Upper lobe of right lung (tissue), 1 donor: ENCODE measurements at regions not wholly inside any gene's neighbourhood (a gene's known extent, or its start where the extent isn't known, plus 50 kb on each side); places are given as distances from the start of the nearest gene placed in this dataset.
A peak's percentile ranks its signal among the peaks of the same experiment; 100 is the strongest.

Experiments
- ATAC-seq: fragments of 200-7000 bp; cut with Tn5 transposase; one replicate; pipeline ENCODE4 v1.9.1; 2020; ENCODE audit warnings: mild to moderate bottlenecking, moderate library complexity
- DNase-seq: peaks from one replicate; pipeline ENCODE4 v3.0.0-alpha.2; 2020
- H3K27ac ChIP-seq: fragments of 200-600 bp; one replicate; pipeline ENCODE4 v1.8.0; 2022
- H3K27me3 ChIP-seq: fragments of 200-600 bp; one replicate; pipeline ENCODE4 v1.8.0; 2022; ENCODE audit warnings: mild to moderate bottlenecking
- H3K36me3 ChIP-seq: fragments of 200-600 bp; one replicate; pipeline ENCODE4 v1.8.0; 2022
- H3K4me1 ChIP-seq: fragments of 200-600 bp; one replicate; pipeline ENCODE4 v1.8.0; 2022
- H3K4me3 ChIP-seq: fragments of 200-600 bp; one replicate; pipeline ENCODE4 v1.8.0; 2022; ENCODE audit warnings: mild to moderate bottlenecking
- H3K9me3 ChIP-seq: fragments of 200-600 bp; one replicate; pipeline ENCODE4 v1.8.0; 2022
- intact Hi-C: fragments of 100-400 bp; cut with DNase I; formaldehyde crosslinking; loops from one replicate; pipeline ENCODE4 v1.11.0; 2022
- TF ChIP-seq, protein P1 (sequence below): fragments of 200-600 bp; IDR thresholded peaks from one replicate; pipeline ENCODE4 v1.8.0; 2022; ENCODE audit warnings: antibody characterized with exemption
- donor health status: DM: no; HTN: yes; CAD: no; lungs with severe emphysema.

DNA sequence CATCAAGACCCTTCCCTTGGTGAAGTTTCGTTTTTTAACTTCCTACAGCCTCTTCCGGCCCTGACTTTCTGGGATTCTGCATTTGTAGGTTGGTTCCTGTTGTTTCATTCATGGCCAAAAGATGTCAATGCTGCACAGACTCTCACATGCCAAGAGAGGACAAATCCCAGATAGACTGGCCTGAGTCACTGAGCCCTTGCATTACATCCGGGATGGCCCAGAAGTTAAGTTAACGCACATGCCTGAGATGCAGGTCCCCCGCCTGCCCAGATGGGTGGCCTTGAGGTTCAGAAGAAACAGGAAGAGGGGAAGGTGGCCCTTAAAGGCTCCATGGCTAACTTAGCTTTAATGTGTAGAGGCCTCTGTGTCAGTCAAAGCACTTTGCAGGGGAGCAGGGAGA is 51.6 kb upstream of the SRGAP3 start:
- H3K36me3 ChIP-seq = no peaks in the 10 kb centered on the region
- H3K4me1 ChIP-seq = peaks cover 5% of the 10 kb centered on the region
- H3K27me3 ChIP-seq = no peaks in the 10 kb centered on the region
- no peak overlapping the region for H3K4me3 ChIP-seq
- DNase-seq (no peak), ATAC-seq (no peak)
- TF ChIP-seq, protein P1, sequence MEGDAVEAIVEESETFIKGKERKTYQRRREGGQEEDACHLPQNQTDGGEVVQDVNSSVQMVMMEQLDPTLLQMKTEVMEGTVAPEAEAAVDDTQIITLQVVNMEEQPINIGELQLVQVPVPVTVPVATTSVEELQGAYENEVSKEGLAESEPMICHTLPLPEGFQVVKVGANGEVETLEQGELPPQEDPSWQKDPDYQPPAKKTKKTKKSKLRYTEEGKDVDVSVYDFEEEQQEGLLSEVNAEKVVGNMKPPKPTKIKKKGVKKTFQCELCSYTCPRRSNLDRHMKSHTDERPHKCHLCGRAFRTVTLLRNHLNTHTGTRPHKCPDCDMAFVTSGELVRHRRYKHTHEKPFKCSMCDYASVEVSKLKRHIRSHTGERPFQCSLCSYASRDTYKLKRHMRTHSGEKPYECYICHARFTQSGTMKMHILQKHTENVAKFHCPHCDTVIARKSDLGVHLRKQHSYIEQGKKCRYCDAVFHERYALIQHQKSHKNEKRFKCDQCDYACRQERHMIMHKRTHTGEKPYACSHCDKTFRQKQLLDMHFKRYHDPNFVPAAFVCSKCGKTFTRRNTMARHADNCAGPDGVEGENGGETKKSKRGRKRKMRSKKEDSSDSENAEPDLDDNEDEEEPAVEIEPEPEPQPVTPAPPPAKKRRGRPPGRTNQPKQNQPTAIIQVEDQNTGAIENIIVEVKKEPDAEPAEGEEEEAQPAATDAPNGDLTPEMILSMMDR = no peak
- intact Hi-C loops = loop anchor here (5.0 kb wide), 2 partner anchors 314 to 329 kb away; no protein-coding TSS in a partner anchor
- no peak overlapping the region for H3K27ac ChIP-seq
- no peaks in the 10 kb centered on the region for H3K9me3 ChIP-seq

DNA sequence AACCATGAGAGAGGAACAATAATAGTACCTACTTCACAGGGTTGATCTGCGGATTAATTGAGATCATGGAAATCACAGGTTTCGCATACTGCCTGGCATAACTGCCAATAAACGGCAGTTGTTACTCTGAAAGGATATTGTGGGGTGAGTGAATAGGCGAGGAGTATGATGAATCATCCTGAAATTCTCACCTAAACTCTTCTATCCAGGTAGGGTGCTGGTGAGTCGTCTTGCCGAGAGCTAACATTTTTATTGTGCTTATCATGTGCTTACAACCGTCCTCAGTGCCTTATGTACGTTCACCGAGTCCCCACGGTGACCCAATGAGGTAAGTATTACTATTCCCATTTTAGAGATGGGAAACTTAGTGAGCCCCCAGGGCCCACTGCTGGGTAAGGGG is 52.4 kb upstream of the SRGAP3 start:
- Histone ChIP-seq H3K4me1 (peaks cover 5% of the 10 kb centered on the region), H3K9me3 (no peaks in the 10 kb centered on the region), H3K4me3 (no peak overlapping the region), H3K27ac (no peak overlapping the region), H3K36me3 (no peaks in the 10 kb centered on the region), H3K27me3 (no peaks in the 10 kb centered on the region)
- intact Hi-C loops = loop anchor here (5.0 kb wide), 2 partner anchors 314 to 329 kb away; no protein-coding TSS in a partner anchor
- ATAC-seq (no peak), DNase-seq (no peak)
- TF ChIP-seq, protein P1 = no peak

DNA sequence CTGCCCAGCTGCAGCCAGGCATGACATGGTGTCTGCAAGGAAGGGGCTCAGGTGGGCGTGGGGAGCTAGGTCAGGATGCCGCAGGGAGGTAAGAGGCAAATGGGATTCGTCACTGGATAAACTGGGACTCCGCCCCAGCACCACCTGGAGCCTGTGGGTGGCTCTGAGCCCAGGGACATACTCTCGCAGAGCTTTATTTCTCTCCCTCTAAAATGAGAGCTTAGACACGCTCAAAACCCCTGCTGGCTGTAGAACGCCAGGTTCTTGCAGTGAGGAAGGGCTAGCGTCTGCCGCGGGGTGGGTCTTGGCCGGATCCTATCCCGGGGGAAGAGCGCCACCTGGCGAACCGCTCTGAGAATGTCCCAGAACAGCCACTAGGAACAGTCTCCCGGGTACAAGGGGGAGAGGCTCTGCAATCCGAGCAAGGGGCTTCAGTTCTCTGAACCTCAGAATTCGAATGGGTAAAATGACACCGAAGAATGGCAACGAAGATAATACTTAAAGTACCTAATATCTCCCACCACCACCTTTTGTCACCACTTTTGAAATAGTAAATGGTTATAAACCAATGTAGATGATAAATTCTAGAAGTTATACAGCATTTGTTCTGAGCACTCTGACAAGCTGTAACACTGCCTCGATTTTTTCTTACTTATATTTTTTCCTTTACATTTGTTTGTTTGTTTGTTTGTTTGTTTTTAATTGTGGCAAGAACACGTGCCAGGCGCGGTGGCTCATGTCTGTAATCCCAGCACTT is 53.2 kb upstream of the SRGAP3 start:
- intact Hi-C loops = loop anchor here (5.0 kb wide), 2 partner anchors 315 to 330 kb away; no protein-coding TSS in a partner anchor
- peak overlapping the region; percentile 27 for H3K4me3 ChIP-seq
- ATAC-seq (peak; percentile 98), DNase-seq (peak; percentile 87)
- H3K27me3 ChIP-seq = no peaks in the 10 kb centered on the region
- no peak overlapping the region for H3K27ac ChIP-seq
- H3K9me3 ChIP-seq = no peaks in the 10 kb centered on the region
- TF ChIP-seq, protein P1 = peak; percentile 89
- H3K36me3 ChIP-seq = no peaks in the 10 kb centered on the region
- H3K4me1 ChIP-seq = peaks cover 5% of the 10 kb centered on the region

DNA sequence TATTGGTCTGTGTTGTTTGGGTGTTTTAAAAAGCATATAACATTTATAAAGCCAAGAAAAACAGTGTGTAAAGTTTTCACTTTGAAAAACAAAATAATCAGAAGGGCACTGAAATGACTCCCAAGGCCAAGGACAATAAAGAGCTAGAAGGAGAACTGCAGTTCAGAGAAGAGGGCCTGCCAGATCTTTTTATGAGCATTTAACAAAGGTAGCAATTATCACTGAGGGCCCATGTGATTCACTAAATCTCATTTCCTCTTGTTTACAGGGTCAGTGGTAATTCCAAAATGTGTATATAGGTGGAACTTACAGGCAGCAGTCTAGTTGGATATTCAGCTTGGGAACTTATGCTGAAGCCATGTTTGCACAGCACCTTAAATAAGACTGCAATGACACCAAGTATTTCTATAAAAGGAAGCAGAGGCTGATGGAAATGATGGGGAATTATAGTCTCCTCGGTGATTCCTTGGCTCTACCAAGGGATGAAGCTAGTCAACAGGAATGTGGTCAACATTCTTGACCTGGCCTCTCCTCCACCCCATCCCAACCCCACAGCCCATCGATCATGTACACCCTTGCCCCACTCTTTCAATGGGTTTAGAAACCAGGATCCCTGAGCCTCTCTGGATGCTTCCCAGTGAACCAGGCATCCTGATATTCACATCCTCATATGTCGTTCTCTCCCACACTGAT is 54.4 kb upstream of the THUMPD3 start:
- no peaks in the 10 kb centered on the region for H3K4me1 ChIP-seq
- no peaks in the 10 kb centered on the region for H3K9me3 ChIP-seq
- no peak for DNase-seq
- TF ChIP-seq, protein P1 = no peak
- no peak overlapping the region for H3K27ac ChIP-seq
- no peak for ATAC-seq
- no peaks in the 10 kb centered on the region for H3K27me3 ChIP-seq
- intact Hi-C loops = no loop called here
- no peak overlapping the region for H3K4me3 ChIP-seq
- no peaks in the 10 kb centered on the region for H3K36me3 ChIP-seq

DNA sequence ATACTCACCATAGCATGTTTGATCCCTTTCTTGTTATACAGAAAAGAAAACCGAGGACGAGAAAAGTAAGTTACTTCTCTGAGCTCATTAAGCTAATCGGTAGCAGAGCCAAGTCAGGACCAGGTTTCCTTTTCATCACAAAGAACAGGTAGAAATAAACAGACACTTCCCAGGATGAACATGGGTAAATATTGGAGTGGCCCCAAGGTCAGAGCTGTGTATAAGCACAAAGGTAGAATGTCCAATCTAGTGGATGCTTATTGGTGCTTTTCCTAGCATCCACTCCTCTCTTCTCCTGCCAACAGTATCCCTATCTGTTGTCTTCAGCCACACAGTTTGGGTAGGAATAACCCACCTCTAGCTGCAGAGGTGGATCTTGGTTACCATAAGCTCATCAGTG is 52.8 kb upstream of the THUMPD3 start:
- Histone ChIP-seq H3K36me3 (no peaks in the 10 kb centered on the region), H3K4me3 (no peak overlapping the region), H3K27me3 (no peaks in the 10 kb centered on the region), H3K27ac (no peak overlapping the region), H3K9me3 (no peaks in the 10 kb centered on the region), H3K4me1 (no peaks in the 10 kb centered on the region)
- TF ChIP-seq, protein P1 = no peak
- intact Hi-C loops = no loop called here
- DNase-seq (no peak), ATAC-seq (no peak)
